WERI-Rb-1 (cell line): ENCODE measurements at regions not wholly inside any gene's neighbourhood (a gene's known extent, or its start where the extent isn't known, plus 50 kb on each side); places are given as distances from the start of the nearest gene placed in this dataset.

Experiments used
- DNase-seq: peaks from one replicate; pipeline ENCODE4 v3.0.0-alpha.2; 2020
- H3K27ac ChIP-seq: fragments of 250-450 bp; sonication (Bioruptor Pico); 2 replicates; pipeline ENCODE4 v1.5.1; 2020; ENCODE audit warnings: mild to moderate bottlenecking, moderate library complexity
- H3K27me3 ChIP-seq: fragments of 250-450 bp; sonication (Bioruptor Pico); 2 replicates; pipeline ENCODE4 v1.5.1; 2021; ENCODE audit warnings: mild to moderate bottlenecking, low read depth, moderate library complexity; ENCODE audit not compliant: insufficient read depth, severe bottlenecking
- H3K36me3 ChIP-seq: fragments of 250-450 bp; sonication (Bioruptor Pico); 2 replicates; pipeline ENCODE4 v1.5.1; 2020; ENCODE audit warnings: mild to moderate bottlenecking, moderate library complexity
- H3K4me3 ChIP-seq: 2 replicates; pipeline ENCODE4 v1.5.1; 2011; ENCODE audit warnings: low read depth, mild to moderate bottlenecking, control low read depth, low read length
- H3K9me3 ChIP-seq: fragments of 250-450 bp; sonication (Bioruptor Pico); 2 replicates; pipeline ENCODE4 v1.5.1; 2021; ENCODE audit warnings: mild to moderate bottlenecking, moderate library complexity; ENCODE audit not compliant: severe bottlenecking
- CTCF ChIP-seq: IDR thresholded peaks from 2 replicates; pipeline ENCODE4 v1.5.1; 2011; ENCODE audit warnings: low read depth, mild to moderate bottlenecking, control low read depth, inconsistent platforms, low read length

GRCh38 chr4:151895671-151896070, 134.9 kb upstream of the GATB start:
- H3K27me3 ChIP-seq, result peaks cover 91% of the 10 kb centered on the region

GRCh38 chr4:151894246-151894645, 133.4 kb upstream of the GATB start:
- Histone ChIP-seq H3K27ac (no peak overlapping the region), H3K4me3 (no peak overlapping the region), H3K27me3 (peaks cover 91% of the 10 kb centered on the region), H3K9me3 (no peaks in the 10 kb centered on the region), H3K36me3 (no peaks in the 10 kb centered on the region)
- no peak for DNase-seq
- no peak for TF ChIP-seq CTCF

More at GRCh38 chr4:151895671-151896070, 134.9 kb upstream of the GATB start:
- no peak for TF ChIP-seq CTCF
- Histone ChIP-seq H3K4me3 (no peak overlapping the region), H3K36me3 (no peaks in the 10 kb centered on the region), H3K9me3 (no peaks in the 10 kb centered on the region), H3K27ac (no peak overlapping the region)
- DNase-seq, result no peak

- TF ChIP-seq CTCF, result no peak
- no peak for DNase-seq
- Histone ChIP-seq H3K4me3 (no peak overlapping the region), H3K27me3 (peaks cover 89% of the 10 kb centered on the region), H3K27ac (no peak overlapping the region), H3K36me3 (no peaks in the 10 kb centered on the region), H3K9me3 (no peaks in the 10 kb centered on the region)
Observed at GRCh38 chr4:151888367-151888866, 127.6 kb upstream of the GATB start.

- Histone ChIP-seq H3K27me3 (peaks cover 89% of the 10 kb centered on the region), H3K9me3 (no peaks in the 10 kb centered on the region), H3K27ac (no peak overlapping the region), H3K36me3 (no peaks in the 10 kb centered on the region), H3K4me3 (no peak overlapping the region)
- DNase-seq, result no peak
- TF ChIP-seq CTCF, result no peak
Observed at GRCh38 chr4:151887816-151888180, 127.0 kb upstream of the GATB start.

GRCh38 chr4:151887031-151887815, 126.4 kb upstream of the GATB start:
- Histone ChIP-seq H3K27me3 (peaks cover 89% of the 10 kb centered on the region), H3K36me3 (no peaks in the 10 kb centered on the region), H3K4me3 (no peak overlapping the region), H3K9me3 (no peaks in the 10 kb centered on the region), H3K27ac (no peak overlapping the region)
- no peak for TF ChIP-seq CTCF
- DNase-seq, result no peak

GRCh38 chr4:151885123-151885522, 124.3 kb upstream of the GATB start:
- no peak for TF ChIP-seq CTCF
- Histone ChIP-seq H3K27ac (no peak overlapping the region), H3K9me3 (no peaks in the 10 kb centered on the region), H3K27me3 (peaks cover 94% of the 10 kb centered on the region), H3K36me3 (no peaks in the 10 kb centered on the region), H3K4me3 (no peak overlapping the region)
- DNase-seq, result no peak
